ENCODE measurements at regions not wholly inside any gene's neighbourhood (a gene's known extent, or its start where the extent isn't known, plus 50 kb on each side); places are given as distances from the start of the nearest gene placed in this dataset.

DNA sequence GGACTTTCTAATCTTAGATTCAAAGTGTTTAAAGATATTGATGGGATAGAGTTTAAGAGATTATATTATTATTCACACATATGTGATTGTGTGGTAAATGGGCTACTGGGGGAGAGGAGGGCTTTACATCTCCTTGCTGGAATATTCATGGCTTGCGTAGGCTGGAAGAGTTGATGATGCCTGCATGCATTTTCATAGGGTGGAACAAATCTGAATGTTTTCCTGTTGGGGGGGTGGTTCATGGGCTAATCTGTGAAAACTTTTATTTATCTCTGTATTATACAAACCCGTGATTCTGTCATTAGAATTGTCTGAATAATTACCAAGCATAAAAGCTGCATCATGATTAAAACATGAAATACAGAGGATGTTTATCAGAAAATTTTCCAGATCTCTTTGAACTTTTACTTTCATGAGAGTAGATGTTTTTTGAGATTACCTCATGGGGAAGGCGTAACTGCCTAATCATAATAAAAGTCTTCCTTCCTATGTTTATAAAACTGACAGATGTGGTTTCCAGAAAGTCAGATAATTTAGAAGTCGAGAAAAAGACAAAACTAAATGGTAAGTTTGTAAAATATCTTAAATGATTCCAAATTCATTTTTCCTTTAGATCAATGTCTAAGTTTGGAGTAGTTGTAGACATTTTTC lies 1185.4 kb upstream of the SEMA6A start:
- no peak for FAIRE-seq

DNA sequence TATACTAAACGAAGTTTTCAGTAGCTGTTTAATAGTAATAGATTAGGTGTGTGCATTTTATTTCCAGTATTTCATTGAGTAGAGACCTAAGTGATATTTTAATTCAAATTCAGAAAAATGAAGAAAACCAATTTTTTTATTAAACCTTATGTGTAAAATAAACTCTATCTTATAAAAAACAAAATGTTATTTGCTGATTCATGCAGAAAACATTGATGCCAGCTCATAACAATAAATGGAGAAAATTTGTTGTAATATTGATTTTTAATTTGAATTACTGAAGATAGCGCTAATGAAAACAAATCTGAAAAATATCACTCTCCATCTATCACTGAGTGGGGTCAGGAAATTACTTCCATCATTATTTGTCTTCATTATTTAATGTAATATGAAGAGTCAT lies 1177.8 kb upstream of the SEMA6A start:
- TF ChIP-seq EZH2 (IDR thresholded peaks at IDR 0.05; ENCODE audit: low read length) (no peak), CTCF (optimal IDR thresholded peaks at IDR 0.05 in 1 of 3, IDR thresholded peaks at IDR 0.05 in 1 of 3, conservative IDR thresholded peaks at IDR 0.05 in 1 of 3; ENCODE audit: extremely low read depth in 1 of 3, insufficient read depth in 2 of 3, low read length in 3 of 3) (no peak)
- Histone ChIP-seq H3K9me1 (ENCODE audit: control insufficient read depth, extremely low read depth, insufficient read depth, low read length) (no peaks in the 10 kb centered on the region), H3K4me2 (ENCODE audit: control insufficient read depth, extremely low read depth, insufficient read depth, low read depth, low read length) (no peak overlapping the region), H3K27ac (ENCODE audit: control insufficient read depth, insufficient read depth, low read length) (no peak overlapping the region), H3K9ac (ENCODE audit: control insufficient read depth, extremely low read depth, insufficient read depth, low read length) (no peak overlapping the region), H3K4me3 (ENCODE audit: control insufficient read depth in 2 of 3, extremely low read depth in 1 of 3, insufficient read depth in 2 of 3, low read depth in 1 of 3, low read length in 3 of 3) (no peak overlapping the region), H3K27me3 (ENCODE audit: control insufficient read depth, extremely low read depth, insufficient read depth, low read length) (no peaks in the 10 kb centered on the region), H2AFZ (ENCODE audit: control insufficient read depth, low read length) (no peak overlapping the region), H3K79me2 (ENCODE audit: control insufficient read depth, insufficient read depth, low read length) (no peaks in the 10 kb centered on the region), H3K36me3 (ENCODE audit: control insufficient read depth in 2 of 2, extremely low read depth in 1 of 2, insufficient read depth in 2 of 2, low read length in 2 of 2) (no peaks in the 10 kb centered on the region), H4K20me1 (ENCODE audit: control insufficient read depth, extremely low read depth, insufficient read depth, low read length) (no peaks in the 10 kb centered on the region), H3K9me3 (ENCODE audit: control insufficient read depth, low read depth, low read length) (no peaks in the 10 kb centered on the region), H3K4me1 (ENCODE audit: control insufficient read depth, extremely low read depth, insufficient read depth, low read length) (no peaks in the 10 kb centered on the region)
- FAIRE-seq (no peak), DNase-seq (ENCODE audit: low read depth, low spot score) (no peak)
- dilution Hi-C loops (cut with MboI; ENCODE audit: extremely low pct_ligation_motif_present, low sequenced_read_pairs), result no loop called here

More for the DNA sequence above, 1185.4 kb upstream of the SEMA6A start:
- dilution Hi-C loops (cut with MboI; ENCODE audit: extremely low pct_ligation_motif_present, low sequenced_read_pairs), result no loop called here
- Histone ChIP-seq H2AFZ (ENCODE audit: control insufficient read depth, low read length) (no peak overlapping the region), H3K36me3 (ENCODE audit: control insufficient read depth in 2 of 2, extremely low read depth in 1 of 2, insufficient read depth in 2 of 2, low read length in 2 of 2) (no peaks in the 10 kb centered on the region), H3K9me1 (ENCODE audit: control insufficient read depth, extremely low read depth, insufficient read depth, low read length) (no peaks in the 10 kb centered on the region), H3K79me2 (ENCODE audit: control insufficient read depth, insufficient read depth, low read length) (no peaks in the 10 kb centered on the region), H3K27ac (ENCODE audit: control insufficient read depth, insufficient read depth, low read length) (no peak overlapping the region), H4K20me1 (ENCODE audit: control insufficient read depth, extremely low read depth, insufficient read depth, low read length) (no peaks in the 10 kb centered on the region), H3K27me3 (ENCODE audit: control insufficient read depth, extremely low read depth, insufficient read depth, low read length) (no peaks in the 10 kb centered on the region), H3K4me1 (ENCODE audit: control insufficient read depth, extremely low read depth, insufficient read depth, low read length) (no peaks in the 10 kb centered on the region), H3K9ac (ENCODE audit: control insufficient read depth, extremely low read depth, insufficient read depth, low read length) (no peak overlapping the region), H3K4me3 (ENCODE audit: control insufficient read depth in 2 of 3, extremely low read depth in 1 of 3, insufficient read depth in 2 of 3, low read depth in 1 of 3, low read length in 3 of 3) (no peak overlapping the region), H3K4me2 (ENCODE audit: control insufficient read depth, extremely low read depth, insufficient read depth, low read depth, low read length) (no peak overlapping the region), H3K9me3 (ENCODE audit: control insufficient read depth, low read depth, low read length) (no peaks in the 10 kb centered on the region)
- TF ChIP-seq EZH2 (IDR thresholded peaks at IDR 0.05; ENCODE audit: low read length) (no peak), CTCF (optimal IDR thresholded peaks at IDR 0.05 in 1 of 3, IDR thresholded peaks at IDR 0.05 in 1 of 3, conservative IDR thresholded peaks at IDR 0.05 in 1 of 3; ENCODE audit: extremely low read depth in 1 of 3, insufficient read depth in 2 of 3, low read length in 3 of 3) (no peak)
- DNase-seq (ENCODE audit: low read depth, low spot score), result no peak

All from keratinocyte (primary cell).